ENCODE measurements at regions not wholly inside any gene's neighbourhood (a gene's known extent, or its start where the extent isn't known, plus 50 kb on each side); places are given as distances from the start of the nearest gene placed in this dataset.
"Not testable (repeated sequence)": the region's sequence is repeated elsewhere in the genome, so short reads cannot be mapped to it uniquely, and the experiment has no call there.

GRCh38 chr12:76292891-76293290 lies 55.3 kb downstream of the BBS10 start:
- not testable (repeated sequence) for DNase-seq

- not testable (repeated sequence) for DNase-seq
These were observed 55.9 kb downstream of the BBS10 start for GRCh38 chr12:76292305-76292704.

GRCh38 chr12:76290963-76291859 lies 57.0 kb downstream of the BBS10 start:
- DNase-seq, result no peak

- DNase-seq, result no peak
These were observed 60.0 kb downstream of the BBS10 start for GRCh38 chr12:76288218-76288617.

- DNase-seq, result no peak
These were observed 63.1 kb downstream of the BBS10 start for GRCh38 chr12:76284816-76285750.

GRCh38 chr12:76282744-76283143 lies 65.5 kb downstream of the BBS10 start:
- DNase-seq, result no peak

GRCh38 chr12:76277480-76277879 lies 70.7 kb downstream of the BBS10 start:
- no peak for DNase-seq

GRCh38 chr12:76276499-76277151 lies 71.6 kb downstream of the BBS10 start:
- DNase-seq, result no peak

- no peak for DNase-seq
These were observed 72.6 kb downstream of the BBS10 start for GRCh38 chr12:76275511-76276093.

- DNase-seq, result no peak
These were observed 73.7 kb downstream of the BBS10 start for GRCh38 chr12:76274420-76275083.

GRCh38 chr12:76272287-76272686 lies 75.9 kb downstream of the BBS10 start:
- peak in 46 of 56 donors; percentile 5 to 63 (median 36) for DNase-seq

GRCh38 chr12:76270657-76271358 lies 77.4 kb downstream of the BBS10 start:
- no peak for DNase-seq

- DNase-seq, result no peak
These were observed 79.9 kb downstream of the BBS10 start for GRCh38 chr12:76268267-76268666.

- DNase-seq, result peak in 25 of 56 donors; percentile 3 to 73 (median 19)
These were observed 81.4 kb downstream of the BBS10 start for GRCh38 chr12:76266797-76267196.

- no peak for DNase-seq
These were observed 82.6 kb downstream of the BBS10 start for GRCh38 chr12:76265424-76266180.

GRCh38 chr12:76264611-76265012 lies 83.6 kb downstream of the BBS10 start:
- no peak for DNase-seq

- no peak for DNase-seq
These were observed 84.5 kb downstream of the BBS10 start for GRCh38 chr12:76263696-76264095.

- DNase-seq, result no peak
These were observed 87.8 kb downstream of the BBS10 start for GRCh38 chr12:76260390-76260748.
